Neural cell (in vitro differentiated cells): ENCODE measurements at regions not wholly inside any gene's neighbourhood (a gene's known extent, or its start where the extent isn't known, plus 50 kb on each side); places are given as distances from the start of the nearest gene placed in this dataset.

Experiments used
- CTCF ChIP-seq: fragments of 450-650 bp; IDR thresholded peaks from 2 replicates; pipeline ENCODE4 v1.5.1; 2014; ENCODE audit warnings: antibody characterized with exemption, mild to moderate bottlenecking, moderate library complexity; ENCODE audit not compliant: poor library complexity, severe bottlenecking
- EP300 ChIP-seq: fragments of 450-650 bp; conservative IDR thresholded peaks from 2 replicates; pipeline ENCODE4 v1.6.1; 2014; ENCODE audit warnings: antibody characterized with exemption, mild to moderate bottlenecking, moderate library complexity; ENCODE audit not compliant: poor library complexity, severe bottlenecking
- EZH2 ChIP-seq: fragments of 200-600, 300-800 bp; shearing (Covaris generic), sonication (generic); IDR thresholded peaks from 2 replicates; pipeline ENCODE4 v1.6.1; 2014; ENCODE audit warnings: antibody characterized with exemption, low read length, borderline replicate concordance, mild to moderate bottlenecking; ENCODE audit not compliant: insufficient read depth, poor library complexity, severe bottlenecking
- MXI1 ChIP-seq: fragments of 450-650 bp; conservative IDR thresholded peaks from 2 replicates; pipeline ENCODE4 v1.6.1; 2014; ENCODE audit warnings: antibody characterized with exemption, mild to moderate bottlenecking; ENCODE audit not compliant: poor library complexity, severe bottlenecking

- TF ChIP-seq CTCF (no peak), EZH2 (no peak), MXI1 (no peak), EP300 (no peak)
Measured at GRCh38 chr3:118057086-118057485, 977.6 kb downstream of the IGSF11 start.
